ENCODE measurements at regions not wholly inside any gene's neighbourhood (a gene's known extent, or its start where the extent isn't known, plus 50 kb on each side); places are given as distances from the start of the nearest gene placed in this dataset.
"Not testable (repeated sequence)": the region's sequence is repeated elsewhere in the genome, so short reads cannot be mapped to it uniquely, and the experiment has no call there.

GRCh38 chr10:121672733-121673132 lies 74.5 kb upstream of the FGFR2 start:
- in situ Hi-C loops (cut with HindIII; ENCODE audit: low pct_unique_long_range_greater_than_20kb, low sequenced_read_pairs) = no loop called here
- TF ChIP-seq JUND (IDR thresholded peaks at IDR 0.05; ENCODE audit: low read depth) = no peak
- DNase-seq (ENCODE audit: low read depth in 1 of 2, low spot score in 1 of 2) = no peak

GRCh38 chr10:121669840-121670239 lies 71.6 kb upstream of the FGFR2 start:
- in situ Hi-C loops (cut with HindIII; ENCODE audit: low pct_unique_long_range_greater_than_20kb, low sequenced_read_pairs); DNase-seq (ENCODE audit: low read depth in 1 of 2, low spot score in 1 of 2): not testable (repeated sequence)

GRCh38 chr10:121669028-121669374 lies 70.8 kb upstream of the FGFR2 start:
- TF ChIP-seq JUND (IDR thresholded peaks at IDR 0.05; ENCODE audit: low read depth) = no peak
- in situ Hi-C loops (cut with HindIII; ENCODE audit: low pct_unique_long_range_greater_than_20kb, low sequenced_read_pairs) = no loop called here
- DNase-seq (ENCODE audit: low read depth in 1 of 2, low spot score in 1 of 2) = no peak

GRCh38 chr10:121668314-121669027 lies 70.2 kb upstream of the FGFR2 start:
- DNase-seq (ENCODE audit: low read depth in 1 of 2, low spot score in 1 of 2) = peak in 1 of 2 experiments; percentile 28
- in situ Hi-C loops (cut with HindIII; ENCODE audit: low pct_unique_long_range_greater_than_20kb, low sequenced_read_pairs) = no loop called here
- TF ChIP-seq JUND (IDR thresholded peaks at IDR 0.05; ENCODE audit: low read depth) = no peak

GRCh38 chr10:121667948-121668313 lies 69.7 kb upstream of the FGFR2 start:
- DNase-seq (ENCODE audit: low read depth in 1 of 2, low spot score in 1 of 2) = no peak
- in situ Hi-C loops (cut with HindIII; ENCODE audit: low pct_unique_long_range_greater_than_20kb, low sequenced_read_pairs) = no loop called here
- no peak for TF ChIP-seq JUND (IDR thresholded peaks at IDR 0.05; ENCODE audit: low read depth)

- TF ChIP-seq JUND (IDR thresholded peaks at IDR 0.05; ENCODE audit: low read depth) = no peak
- no peak for DNase-seq (ENCODE audit: low read depth in 1 of 2, low spot score in 1 of 2)
- in situ Hi-C loops (cut with HindIII; ENCODE audit: low pct_unique_long_range_greater_than_20kb, low sequenced_read_pairs) = no loop called here
These were observed 67.6 kb upstream of the FGFR2 start for GRCh38 chr10:121665809-121666208.

- in situ Hi-C loops (cut with HindIII; ENCODE audit: low pct_unique_long_range_greater_than_20kb, low sequenced_read_pairs) = no loop called here
- no peak for TF ChIP-seq JUND (IDR thresholded peaks at IDR 0.05; ENCODE audit: low read depth)
- no peak for DNase-seq (ENCODE audit: low read depth in 1 of 2, low spot score in 1 of 2)
These were observed 66.4 kb upstream of the FGFR2 start for GRCh38 chr10:121664671-121665070.

- TF ChIP-seq JUND (IDR thresholded peaks at IDR 0.05; ENCODE audit: low read depth) = no peak
- in situ Hi-C loops (cut with HindIII; ENCODE audit: low pct_unique_long_range_greater_than_20kb, low sequenced_read_pairs) = no loop called here
These were observed 65.0 kb upstream of the FGFR2 start for GRCh38 chr10:121662945-121663917.

GRCh38 chr10:121662531-121662930 lies 64.3 kb upstream of the FGFR2 start:
- in situ Hi-C loops (cut with HindIII; ENCODE audit: low pct_unique_long_range_greater_than_20kb, low sequenced_read_pairs) = no loop called here
- DNase-seq (ENCODE audit: low read depth in 1 of 2, low spot score in 1 of 2) = no peak
- TF ChIP-seq JUND (IDR thresholded peaks at IDR 0.05; ENCODE audit: low read depth) = no peak

More at GRCh38 chr10:121662945-121663917, 65.0 kb upstream of the FGFR2 start:
- peak in 1 of 2 experiments; percentile 12 for DNase-seq (ENCODE audit: low read depth in 1 of 2, low spot score in 1 of 2)

- DNase-seq (ENCODE audit: low read depth in 1 of 2, low spot score in 1 of 2) = no peak
- no peak for TF ChIP-seq JUND (IDR thresholded peaks at IDR 0.05; ENCODE audit: low read depth)
- in situ Hi-C loops (cut with HindIII; ENCODE audit: low pct_unique_long_range_greater_than_20kb, low sequenced_read_pairs) = no loop called here
These were observed 63.2 kb upstream of the FGFR2 start for GRCh38 chr10:121661451-121661851.

- in situ Hi-C loops (cut with HindIII; ENCODE audit: low pct_unique_long_range_greater_than_20kb, low sequenced_read_pairs) = no loop called here
- no peak for TF ChIP-seq JUND (IDR thresholded peaks at IDR 0.05; ENCODE audit: low read depth)
These were observed 61.0 kb upstream of the FGFR2 start for GRCh38 chr10:121659236-121659635.

GRCh38 chr10:121658611-121659010 lies 60.4 kb upstream of the FGFR2 start:
- no peak for TF ChIP-seq JUND (IDR thresholded peaks at IDR 0.05; ENCODE audit: low read depth)
- in situ Hi-C loops (cut with HindIII; ENCODE audit: low pct_unique_long_range_greater_than_20kb, low sequenced_read_pairs) = no loop called here
- DNase-seq (ENCODE audit: low read depth in 1 of 2, low spot score in 1 of 2) = no peak

More at GRCh38 chr10:121659236-121659635, 61.0 kb upstream of the FGFR2 start:
- no peak for DNase-seq (ENCODE audit: low read depth in 1 of 2, low spot score in 1 of 2)

GRCh38 chr10:121658111-121658510 lies 59.9 kb upstream of the FGFR2 start:
- in situ Hi-C loops (cut with HindIII; ENCODE audit: low pct_unique_long_range_greater_than_20kb, low sequenced_read_pairs) = no loop called here
- no peak for DNase-seq (ENCODE audit: low read depth in 1 of 2, low spot score in 1 of 2)

More at GRCh38 chr10:121658111-121658510, 59.9 kb upstream of the FGFR2 start:
- TF ChIP-seq JUND (IDR thresholded peaks at IDR 0.05; ENCODE audit: low read depth) = no peak
